ENCODE measurements at regions not wholly inside any gene's neighbourhood (a gene's known extent, or its start where the extent isn't known, plus 50 kb on each side); places are given as distances from the start of the nearest gene placed in this dataset.

DNA sequence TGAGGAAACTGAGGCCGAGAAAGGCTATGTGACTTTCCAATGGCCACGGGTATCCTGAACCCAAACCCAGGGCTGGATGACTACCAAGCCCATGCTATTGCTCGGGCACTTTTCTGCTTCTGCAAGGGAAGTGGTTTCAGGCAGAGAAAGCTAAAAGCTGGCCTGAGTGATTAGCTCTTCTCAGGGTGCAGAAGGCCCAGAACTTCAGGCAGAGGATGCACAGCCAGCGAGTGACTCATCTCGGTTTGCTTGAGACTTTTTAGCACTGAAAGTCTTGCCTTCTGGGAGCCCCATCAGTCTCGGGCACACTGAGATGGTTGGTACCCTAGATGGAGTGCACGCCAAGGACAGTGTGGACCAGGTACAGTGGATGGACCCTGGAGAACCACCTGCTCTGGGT is 129.5 kb upstream of the SDK2 start:
- Histone ChIP-seq H3K27ac (no peak overlapping the region), H3K9ac (no peak overlapping the region), H3K9me3 (ENCODE audit: low read depth) (no peaks in the 10 kb centered on the region), H3K36me3 (no peaks in the 10 kb centered on the region), H3K27me3 (no peaks in the 10 kb centered on the region), H3K4me3 (no peak overlapping the region), H3K4me1 (peaks cover 6% of the 10 kb centered on the region), H3F3A (ENCODE audit: low read depth) (no peaks in the 10 kb centered on the region), H3K79me2 (ENCODE audit: low read depth) (no peaks in the 10 kb centered on the region), H4K20me1 (ENCODE audit: low read depth) (no peaks in the 10 kb centered on the region), H3K4me2 (no peak overlapping the region), H2AFZ (replicated peaks) (no peak overlapping the region)
- H3K36me3 Mint-ChIP-seq = peaks cover 2% of the 10 kb centered on the region
- H3K27ac Mint-ChIP-seq = no peak overlapping the region
- peaks cover 7% of the 10 kb centered on the region for H3K9me3 Mint-ChIP-seq
- H3K27me3 Mint-ChIP-seq (ENCODE audit: insufficient read depth, low read depth) = peaks cover 9% of the 10 kb centered on the region
- H3K4me1 Mint-ChIP-seq = peaks cover 20% of the 10 kb centered on the region
- DNase-seq (ENCODE audit: low spot score) = no peak
- no peak for TF ChIP-seq EZH2 (IDR thresholded peaks at IDR 0.05)
- TF ChIP-seq, protein P1, sequence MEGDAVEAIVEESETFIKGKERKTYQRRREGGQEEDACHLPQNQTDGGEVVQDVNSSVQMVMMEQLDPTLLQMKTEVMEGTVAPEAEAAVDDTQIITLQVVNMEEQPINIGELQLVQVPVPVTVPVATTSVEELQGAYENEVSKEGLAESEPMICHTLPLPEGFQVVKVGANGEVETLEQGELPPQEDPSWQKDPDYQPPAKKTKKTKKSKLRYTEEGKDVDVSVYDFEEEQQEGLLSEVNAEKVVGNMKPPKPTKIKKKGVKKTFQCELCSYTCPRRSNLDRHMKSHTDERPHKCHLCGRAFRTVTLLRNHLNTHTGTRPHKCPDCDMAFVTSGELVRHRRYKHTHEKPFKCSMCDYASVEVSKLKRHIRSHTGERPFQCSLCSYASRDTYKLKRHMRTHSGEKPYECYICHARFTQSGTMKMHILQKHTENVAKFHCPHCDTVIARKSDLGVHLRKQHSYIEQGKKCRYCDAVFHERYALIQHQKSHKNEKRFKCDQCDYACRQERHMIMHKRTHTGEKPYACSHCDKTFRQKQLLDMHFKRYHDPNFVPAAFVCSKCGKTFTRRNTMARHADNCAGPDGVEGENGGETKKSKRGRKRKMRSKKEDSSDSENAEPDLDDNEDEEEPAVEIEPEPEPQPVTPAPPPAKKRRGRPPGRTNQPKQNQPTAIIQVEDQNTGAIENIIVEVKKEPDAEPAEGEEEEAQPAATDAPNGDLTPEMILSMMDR (IDR thresholded peaks at IDR 0.05) = no peak
- TF ChIP-seq EZH2phosphoT487 (IDR thresholded peaks at IDR 0.05) = no peak
- no peak overlapping the region for H3K4me3 Mint-ChIP-seq

DNA sequence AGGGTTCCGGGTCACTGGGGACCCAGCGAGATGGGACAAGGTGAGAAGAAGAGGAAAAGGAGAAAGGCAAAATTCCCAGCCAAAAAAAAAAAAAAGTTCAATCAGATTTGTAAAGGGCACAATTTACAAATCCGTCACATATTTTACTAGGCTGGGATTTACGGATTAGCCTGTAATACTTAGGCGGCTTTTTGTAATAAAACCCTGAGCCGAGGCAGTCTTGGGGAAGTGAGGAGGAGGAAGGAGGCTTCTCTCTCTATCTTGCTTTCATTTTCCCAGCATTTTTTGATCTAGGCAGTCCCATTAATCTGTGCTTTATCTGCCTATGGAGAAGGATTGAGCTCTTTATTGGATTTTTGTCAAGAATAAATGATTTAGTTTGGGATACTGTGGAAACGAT is 130.6 kb upstream of the SDK2 start:
- DNase-seq (ENCODE audit: low spot score) = no peak
- peaks cover 20% of the 10 kb centered on the region for H3K4me1 Mint-ChIP-seq
- no peak overlapping the region for H3K4me2 ChIP-seq
- TF ChIP-seq EZH2phosphoT487 (IDR thresholded peaks at IDR 0.05) (no peak), EZH2 (IDR thresholded peaks at IDR 0.05) (no peak)
- TF ChIP-seq, protein P1 (IDR thresholded peaks at IDR 0.05) = no peak
- H3K9me3 ChIP-seq (ENCODE audit: low read depth) = no peaks in the 10 kb centered on the region
- no peak overlapping the region for H2AFZ ChIP-seq (replicated peaks)
- H3K4me1 ChIP-seq = peaks cover 6% of the 10 kb centered on the region
- H3K27me3 ChIP-seq = no peaks in the 10 kb centered on the region
- H3K36me3 ChIP-seq = no peaks in the 10 kb centered on the region
- peak overlapping the region; percentile 8 for H3K4me3 Mint-ChIP-seq
- H3K79me2 ChIP-seq (ENCODE audit: low read depth) = no peaks in the 10 kb centered on the region
- no peak overlapping the region for H3K9ac ChIP-seq
- H3K27me3 Mint-ChIP-seq (ENCODE audit: insufficient read depth, low read depth) = peaks cover 12% of the 10 kb centered on the region
- H3K9me3 Mint-ChIP-seq = peaks cover 7% of the 10 kb centered on the region
- H3K4me3 ChIP-seq = no peak overlapping the region
- H3K36me3 Mint-ChIP-seq = peaks cover 2% of the 10 kb centered on the region
- H3F3A ChIP-seq (ENCODE audit: low read depth) = no peaks in the 10 kb centered on the region
- H3K27ac ChIP-seq = no peak overlapping the region
- peak overlapping the region; percentile 29 for H3K27ac Mint-ChIP-seq
- no peaks in the 10 kb centered on the region for H4K20me1 ChIP-seq (ENCODE audit: low read depth)

DNA sequence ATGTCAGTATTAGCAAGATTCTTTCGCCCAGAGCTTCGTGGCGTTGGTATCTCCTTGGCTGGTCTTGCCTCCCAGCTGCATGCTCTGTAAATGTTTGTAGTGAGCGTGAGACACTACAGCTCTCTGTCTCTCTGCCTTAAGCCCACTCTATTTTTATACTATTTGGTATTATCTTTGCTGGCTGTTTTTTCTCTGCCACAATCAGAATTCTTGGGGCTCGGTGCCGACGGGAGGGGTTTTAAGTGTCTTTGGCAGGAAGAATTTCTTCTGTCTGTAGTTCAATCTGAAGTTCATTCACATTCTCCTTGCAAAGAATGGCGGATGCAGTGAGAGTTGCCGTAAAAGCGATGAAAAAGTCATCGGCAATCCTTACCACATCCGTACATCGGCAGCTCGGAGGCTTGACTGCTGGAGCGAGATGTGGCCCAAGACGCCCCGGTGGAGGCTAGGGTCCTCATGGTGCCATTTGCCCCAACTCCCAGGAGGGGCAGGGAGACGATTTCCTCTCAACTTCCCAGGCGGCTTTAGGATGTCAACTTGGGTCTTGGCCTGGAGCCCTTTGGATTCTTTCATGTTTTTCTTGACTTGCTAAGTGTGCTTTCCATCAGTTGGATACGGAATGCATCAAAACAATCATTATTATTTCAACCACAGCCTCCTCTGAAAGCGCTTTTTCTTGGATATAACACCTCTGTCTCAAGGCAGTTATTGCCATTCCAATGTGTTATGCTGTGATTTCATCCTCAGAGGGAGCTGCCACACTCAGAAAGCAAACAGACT is 132.3 kb upstream of the SDK2 start:
- no peak for TF ChIP-seq EZH2phosphoT487 (IDR thresholded peaks at IDR 0.05)
- TF ChIP-seq EZH2 (IDR thresholded peaks at IDR 0.05) = no peak
- TF ChIP-seq, protein P1 (IDR thresholded peaks at IDR 0.05) = no peak
- Histone ChIP-seq H3K9ac (no peak overlapping the region), H3K27ac (no peak overlapping the region), H3K4me2 (no peak overlapping the region), H2AFZ (replicated peaks) (no peak overlapping the region), H3F3A (ENCODE audit: low read depth) (no peaks in the 10 kb centered on the region), H3K4me1 (peaks cover 8% of the 10 kb centered on the region), H3K9me3 (ENCODE audit: low read depth) (no peaks in the 10 kb centered on the region), H4K20me1 (ENCODE audit: low read depth) (no peaks in the 10 kb centered on the region), H3K79me2 (ENCODE audit: low read depth) (no peaks in the 10 kb centered on the region), H3K36me3 (no peaks in the 10 kb centered on the region), H3K27me3 (no peaks in the 10 kb centered on the region), H3K4me3 (no peak overlapping the region)
- Mint-ChIP-seq H3K4me3 (peak overlapping the region; percentile 9), H3K36me3 (peaks cover 2% of the 10 kb centered on the region), H3K9me3 (peaks cover 7% of the 10 kb centered on the region), H3K4me1 (peaks cover 17% of the 10 kb centered on the region), H3K27me3 (ENCODE audit: insufficient read depth, low read depth) (peaks cover 9% of the 10 kb centered on the region), H3K27ac (no peak overlapping the region)
- DNase-seq (ENCODE audit: low spot score) = no peak

Data from neural progenitor cell (in vitro differentiated cells).